GM13977 (cell line): ENCODE measurements at regions not wholly inside any gene's neighbourhood (a gene's known extent, or its start where the extent isn't known, plus 50 kb on each side); places are given as distances from the start of the nearest gene placed in this dataset.

Source experiments
- DNase-seq: peaks from one replicate; pipeline ENCODE4 v3.0.0; 2012; ENCODE audit warnings: low spot score
- CTCF ChIP-seq: IDR thresholded peaks from 2 replicates; pipeline ENCODE4 v1.5.1; 2012; ENCODE audit warnings: mild to moderate bottlenecking, control low read depth; ENCODE audit not compliant: insufficient read depth; ENCODE audit errors: extremely low read depth, missing control alignments
- in situ Hi-C: fragments of 300-500 bp; cut with MboI; formaldehyde crosslinking; loops from one replicate; pipeline ENCODE4 v1.12.0; 2022; ENCODE audit warnings: low sequenced_read_pairs, low pct_unique_long_range_greater_than_20kb, mixed read lengths, inconsistent platforms; ENCODE audit not compliant: unreplicated experiment

- no peak for DNase-seq
- no peak for TF ChIP-seq CTCF
- in situ Hi-C loops, result no loop called here
Observed at GRCh38 chr20:60835876-60836275, 416.2 kb upstream of the CDH4 start.

- in situ Hi-C loops, result no loop called here
- no peak for TF ChIP-seq CTCF
- no peak for DNase-seq
Observed at GRCh38 chr20:60837173-60837770, 414.8 kb upstream of the CDH4 start.

- no peak for TF ChIP-seq CTCF
- DNase-seq, result no peak
- in situ Hi-C loops, result no loop called here
Observed at GRCh38 chr20:60838297-60838696, 413.8 kb upstream of the CDH4 start.

GRCh38 chr20:60840971-60841370 lies 411.1 kb upstream of the CDH4 start:
- in situ Hi-C loops, result no loop called here
- TF ChIP-seq CTCF, result no peak
- no peak for DNase-seq

- in situ Hi-C loops, result no loop called here
- no peak for TF ChIP-seq CTCF
- DNase-seq, result no peak
Observed at GRCh38 chr20:60845146-60845545, 406.9 kb upstream of the CDH4 start.

GRCh38 chr20:60851826-60852704 lies 400.0 kb upstream of the CDH4 start:
- in situ Hi-C loops, result no loop called here
- DNase-seq, result no peak
- no peak for TF ChIP-seq CTCF
